ENCODE measurements at regions not wholly inside any gene's neighbourhood (a gene's known extent, or its start where the extent isn't known, plus 50 kb on each side); places are given as distances from the start of the nearest gene placed in this dataset.

DNA sequence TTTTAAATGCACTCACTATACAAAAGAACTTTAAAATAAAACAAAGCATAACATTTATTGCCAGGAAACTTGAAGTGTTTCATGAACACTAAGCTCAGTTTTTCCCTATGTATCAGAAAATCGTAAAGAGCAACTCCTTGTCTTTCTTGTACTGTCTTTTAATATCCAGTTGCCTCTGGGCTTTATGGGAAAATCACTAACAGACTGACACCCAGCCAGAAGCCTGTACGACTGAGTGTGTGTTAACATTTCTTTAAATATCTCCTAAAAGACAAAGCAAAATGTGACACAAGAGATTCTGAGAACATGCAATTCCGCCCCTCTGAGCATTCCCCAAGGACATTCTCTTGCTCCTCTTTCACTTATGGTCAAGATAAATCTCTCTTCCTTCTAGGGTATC is 347.5 kb upstream of the DPYD start:
- TF ChIP-seq, protein P1, sequence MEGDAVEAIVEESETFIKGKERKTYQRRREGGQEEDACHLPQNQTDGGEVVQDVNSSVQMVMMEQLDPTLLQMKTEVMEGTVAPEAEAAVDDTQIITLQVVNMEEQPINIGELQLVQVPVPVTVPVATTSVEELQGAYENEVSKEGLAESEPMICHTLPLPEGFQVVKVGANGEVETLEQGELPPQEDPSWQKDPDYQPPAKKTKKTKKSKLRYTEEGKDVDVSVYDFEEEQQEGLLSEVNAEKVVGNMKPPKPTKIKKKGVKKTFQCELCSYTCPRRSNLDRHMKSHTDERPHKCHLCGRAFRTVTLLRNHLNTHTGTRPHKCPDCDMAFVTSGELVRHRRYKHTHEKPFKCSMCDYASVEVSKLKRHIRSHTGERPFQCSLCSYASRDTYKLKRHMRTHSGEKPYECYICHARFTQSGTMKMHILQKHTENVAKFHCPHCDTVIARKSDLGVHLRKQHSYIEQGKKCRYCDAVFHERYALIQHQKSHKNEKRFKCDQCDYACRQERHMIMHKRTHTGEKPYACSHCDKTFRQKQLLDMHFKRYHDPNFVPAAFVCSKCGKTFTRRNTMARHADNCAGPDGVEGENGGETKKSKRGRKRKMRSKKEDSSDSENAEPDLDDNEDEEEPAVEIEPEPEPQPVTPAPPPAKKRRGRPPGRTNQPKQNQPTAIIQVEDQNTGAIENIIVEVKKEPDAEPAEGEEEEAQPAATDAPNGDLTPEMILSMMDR (IDR thresholded peaks at IDR 0.05; ENCODE audit: insufficient read depth, low read depth, low read length, missing control alignments): no peak
- DNase-seq (ENCODE audit: low read depth): no peak
- H3K4me3 ChIP-seq (ENCODE audit: low read depth, low read length): no peak overlapping the region

DNA sequence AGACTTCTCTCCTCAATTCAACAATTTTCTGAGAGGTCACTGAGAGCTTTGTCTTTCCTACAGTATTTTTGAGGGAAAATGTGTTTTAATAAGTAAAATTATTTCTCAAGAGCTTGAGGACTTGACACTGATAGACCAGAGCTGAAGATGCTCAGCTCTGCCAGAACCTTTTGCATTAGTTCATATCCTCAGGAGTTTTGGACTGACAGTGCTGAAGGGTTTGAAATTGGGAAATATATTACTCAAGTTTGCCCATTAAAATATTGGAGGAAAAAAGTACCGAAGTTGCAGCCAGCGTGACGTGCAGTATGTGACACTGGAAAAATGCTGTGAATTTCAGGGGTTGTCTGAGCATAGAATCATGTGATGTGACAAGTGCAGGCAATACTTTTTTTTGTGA is 346.6 kb upstream of the DPYD start:
- TF ChIP-seq, protein P1 (IDR thresholded peaks at IDR 0.05; ENCODE audit: insufficient read depth, low read depth, low read length, missing control alignments): no peak
- no peak overlapping the region for H3K4me3 ChIP-seq (ENCODE audit: low read depth, low read length)
- DNase-seq (ENCODE audit: low read depth): no peak

DNA sequence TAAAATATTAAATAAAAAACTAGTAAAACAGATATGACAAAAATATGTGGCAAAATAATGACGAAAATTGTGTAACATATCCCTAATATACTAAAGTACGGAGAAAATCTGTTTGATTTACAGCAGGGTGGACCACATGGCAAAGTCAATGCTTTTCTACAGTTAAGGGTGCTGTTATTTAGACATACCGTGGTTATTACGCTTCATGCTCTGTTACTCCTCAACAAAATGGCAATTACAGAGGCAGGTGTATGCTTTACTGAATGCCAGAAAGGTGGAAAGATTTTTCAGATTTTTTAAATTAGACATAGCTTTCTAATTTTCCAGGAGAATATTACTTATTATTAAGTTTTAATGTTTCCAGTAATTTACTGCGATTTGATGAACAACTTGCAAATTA is 343.9 kb upstream of the DPYD start:
- TF ChIP-seq, protein P1 (IDR thresholded peaks at IDR 0.05; ENCODE audit: insufficient read depth, low read depth, low read length, missing control alignments): no peak
- no peak overlapping the region for H3K4me3 ChIP-seq (ENCODE audit: low read depth, low read length)
- DNase-seq (ENCODE audit: low read depth): no peak

DNA sequence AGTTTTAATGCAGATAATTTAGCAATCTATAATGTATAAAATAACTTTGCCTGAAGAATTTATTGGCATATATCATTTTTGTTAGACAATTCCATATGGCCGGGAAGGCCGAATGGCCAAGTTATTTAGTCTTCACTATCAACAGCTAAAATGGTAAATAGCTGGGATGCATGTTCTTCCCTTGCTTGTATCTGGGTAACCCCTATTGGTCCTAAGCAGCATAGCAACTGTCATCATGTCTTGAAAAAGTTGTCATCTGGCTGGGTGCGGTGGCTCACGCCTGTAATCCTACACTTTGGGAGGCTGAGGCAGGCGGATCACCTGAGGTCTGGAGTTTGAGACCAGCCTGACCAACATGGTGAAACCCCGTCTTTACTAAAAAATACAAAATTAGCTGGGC is 340.0 kb upstream of the DPYD start:
- no peak for DNase-seq (ENCODE audit: low read depth)
- TF ChIP-seq, protein P1 (IDR thresholded peaks at IDR 0.05; ENCODE audit: insufficient read depth, low read depth, low read length, missing control alignments): peak; percentile 23
- no peak overlapping the region for H3K4me3 ChIP-seq (ENCODE audit: low read depth, low read length)

DNA sequence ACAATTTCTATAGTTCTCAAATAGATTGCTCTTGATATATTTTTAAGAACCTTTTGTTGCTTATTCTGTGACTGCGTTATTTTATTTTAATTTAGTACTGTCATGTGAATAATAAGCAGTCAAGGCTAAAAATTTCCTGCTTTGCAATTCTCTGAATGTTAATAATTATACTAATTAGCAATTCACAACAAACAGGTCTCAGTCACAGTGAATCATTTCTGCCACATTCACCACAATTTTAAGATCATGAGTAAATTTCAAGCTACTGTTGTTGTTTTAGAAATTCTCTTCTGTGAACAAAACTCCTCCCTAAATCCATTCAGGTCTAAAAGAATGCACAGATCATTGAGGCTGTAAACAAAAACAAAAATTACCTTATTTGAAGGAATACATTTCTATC is 339.6 kb upstream of the DPYD start:
- DNase-seq (ENCODE audit: low read depth): no peak
- no peak overlapping the region for H3K4me3 ChIP-seq (ENCODE audit: low read depth, low read length)

DNA sequence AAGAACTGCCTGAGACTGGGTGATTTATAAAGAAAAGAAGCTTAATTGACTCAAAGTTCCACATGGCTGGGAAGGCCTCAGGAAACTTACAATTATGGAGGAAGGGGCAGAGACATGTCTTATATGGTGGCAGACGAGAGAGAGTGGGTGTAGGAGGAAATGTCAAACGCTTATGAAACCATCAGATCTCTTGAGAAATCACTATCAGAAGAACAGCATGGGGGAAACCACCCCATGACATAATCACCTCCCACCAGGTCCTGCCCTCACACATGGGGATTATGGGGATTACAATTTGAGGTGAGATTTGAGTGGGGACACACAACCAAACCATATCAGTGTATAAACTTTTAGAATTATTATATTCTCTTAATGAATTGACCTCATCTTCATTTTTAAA is 335.9 kb upstream of the DPYD start:
- TF ChIP-seq, protein P1 (IDR thresholded peaks at IDR 0.05; ENCODE audit: insufficient read depth, low read depth, low read length, missing control alignments): no peak
- DNase-seq (ENCODE audit: low read depth): no peak
- no peak overlapping the region for H3K4me3 ChIP-seq (ENCODE audit: low read depth, low read length)

More for the DNA sequence above, 339.6 kb upstream of the DPYD start:
- TF ChIP-seq, protein P1 (IDR thresholded peaks at IDR 0.05; ENCODE audit: insufficient read depth, low read depth, low read length, missing control alignments): no peak

DNA sequence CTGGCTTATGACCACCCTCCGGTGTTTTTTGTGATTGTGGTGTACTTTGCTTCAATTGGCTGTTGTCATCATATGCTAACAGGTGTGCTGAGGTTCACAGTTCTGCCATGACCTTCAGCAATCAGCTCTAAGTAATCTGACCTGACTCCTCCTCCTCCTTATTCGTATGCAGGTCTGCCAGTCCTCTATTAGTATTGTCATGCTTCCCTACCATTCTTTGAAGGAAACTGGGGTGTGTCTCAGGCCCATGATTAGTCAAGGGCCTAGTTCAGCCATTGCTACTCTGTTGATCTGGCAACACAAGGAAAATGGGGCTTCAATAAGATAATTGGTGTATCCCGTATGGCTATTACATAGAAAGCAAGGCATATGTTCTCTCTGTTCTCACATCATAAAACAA is 332.3 kb upstream of the DPYD start:
- DNase-seq (ENCODE audit: low read depth): no peak
- TF ChIP-seq, protein P1 (IDR thresholded peaks at IDR 0.05; ENCODE audit: insufficient read depth, low read depth, low read length, missing control alignments): no peak
- H3K4me3 ChIP-seq (ENCODE audit: low read depth, low read length): no peak overlapping the region

All from GM12865 (cell line).